ENCODE measurements at regions not wholly inside any gene's neighbourhood (a gene's known extent, or its start where the extent isn't known, plus 50 kb on each side); places are given as distances from the start of the nearest gene placed in this dataset.

DNA sequence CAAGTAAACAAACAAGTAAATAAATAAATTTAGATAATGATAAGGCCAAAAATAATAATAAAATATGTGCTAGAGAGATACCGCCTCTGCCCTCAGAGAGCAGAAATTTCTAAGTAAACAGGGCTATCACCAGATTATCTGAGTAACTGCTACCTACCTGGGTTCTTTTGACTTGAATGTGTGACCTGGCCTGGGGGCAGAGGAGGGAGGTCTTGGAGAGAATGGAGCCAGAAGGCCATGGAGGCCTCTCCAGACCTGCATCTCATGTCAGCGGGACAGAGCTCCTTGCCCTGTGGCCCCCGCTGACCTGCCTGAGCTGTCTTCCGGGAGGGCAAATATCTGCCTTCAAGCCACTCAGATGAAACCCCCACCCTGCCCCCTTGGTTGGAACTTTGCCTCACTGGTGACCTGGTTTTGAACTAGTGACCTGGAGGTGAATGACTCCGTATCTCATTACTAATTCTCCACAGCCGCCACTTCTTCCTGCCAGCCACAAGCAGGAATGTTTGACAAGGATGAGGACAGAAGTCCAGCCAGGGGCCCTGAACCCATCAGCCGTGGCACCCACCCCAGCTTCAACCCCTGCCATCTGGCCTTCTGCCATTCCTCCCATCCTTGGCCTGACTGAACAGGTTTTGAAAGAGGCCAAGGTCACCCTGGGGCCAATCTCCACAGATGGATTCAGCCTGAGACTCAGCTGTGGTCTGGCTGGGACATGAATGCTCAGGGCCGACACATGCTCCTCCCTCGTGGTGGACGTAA, 86.8 kb upstream of the PARP11 start:
- Histone ChIP-seq H4K20me1 (ENCODE audit: insufficient read depth) (no peaks in the 10 kb centered on the region), H3K9ac (ENCODE audit: low read length) (no peak overlapping the region), H3K4me2 (ENCODE audit: low read length) (no peak overlapping the region), H3K27ac (ENCODE audit: low read depth, low read length) (no peak overlapping the region), H3K79me2 (ENCODE audit: insufficient read depth, low read length) (no peaks in the 10 kb centered on the region), H3K27me3 (ENCODE audit: insufficient read depth, low read length) (peaks cover 19% of the 10 kb centered on the region), H2AFZ (ENCODE audit: low read depth, low read length, poor library complexity, severe bottlenecking) (no peak overlapping the region), H3K4me1 (ENCODE audit: control insufficient read depth in 1 of 2, insufficient read depth in 2 of 2, low read length in 2 of 2) (no peaks in the 10 kb centered on the region), H3K9me2 (ENCODE audit: insufficient read depth) (no peaks in the 10 kb centered on the region), H3K9me3 (ENCODE audit: control insufficient read depth in 1 of 2, insufficient read depth in 1 of 2, low read depth in 1 of 2, low read length in 2 of 2) (no peaks in the 10 kb centered on the region), H3K4me3 (replicated peaks in 1 of 2; ENCODE audit: low read depth in 1 of 2, low read length in 2 of 2) (no peak overlapping the region), H3K36me3 (ENCODE audit: control insufficient read depth in 1 of 2, insufficient read depth in 2 of 2, low read length in 2 of 2) (no peaks in the 10 kb centered on the region)
- ChIA-PET POLR2A (no interaction called here), RAD21 (ENCODE audit: low non-redundant PET in 1 of 2, low total read pairs in 2 of 2, uncharacterized antibody in 2 of 2, unreplicated experiment in 2 of 2) (no interaction called here), CTCF (no interaction called here)
- DNase-seq (ENCODE audit: low read depth, low spot score): no peak
- TF ChIP-seq EZH2 (IDR thresholded peaks at IDR 0.05): no peak
- no peak for TF ChIP-seq SRF (IDR thresholded peaks at IDR 0.05; ENCODE audit: low read depth)
- TF ChIP-seq TCF7L2 (IDR thresholded peaks at IDR 0.05; ENCODE audit: borderline replicate concordance, extremely low read depth, insufficient read depth, insufficient read length): no peak
- TF ChIP-seq RAD21 (IDR thresholded peaks at IDR 0.05; ENCODE audit: low read depth): no peak
- TF ChIP-seq, protein P1, sequence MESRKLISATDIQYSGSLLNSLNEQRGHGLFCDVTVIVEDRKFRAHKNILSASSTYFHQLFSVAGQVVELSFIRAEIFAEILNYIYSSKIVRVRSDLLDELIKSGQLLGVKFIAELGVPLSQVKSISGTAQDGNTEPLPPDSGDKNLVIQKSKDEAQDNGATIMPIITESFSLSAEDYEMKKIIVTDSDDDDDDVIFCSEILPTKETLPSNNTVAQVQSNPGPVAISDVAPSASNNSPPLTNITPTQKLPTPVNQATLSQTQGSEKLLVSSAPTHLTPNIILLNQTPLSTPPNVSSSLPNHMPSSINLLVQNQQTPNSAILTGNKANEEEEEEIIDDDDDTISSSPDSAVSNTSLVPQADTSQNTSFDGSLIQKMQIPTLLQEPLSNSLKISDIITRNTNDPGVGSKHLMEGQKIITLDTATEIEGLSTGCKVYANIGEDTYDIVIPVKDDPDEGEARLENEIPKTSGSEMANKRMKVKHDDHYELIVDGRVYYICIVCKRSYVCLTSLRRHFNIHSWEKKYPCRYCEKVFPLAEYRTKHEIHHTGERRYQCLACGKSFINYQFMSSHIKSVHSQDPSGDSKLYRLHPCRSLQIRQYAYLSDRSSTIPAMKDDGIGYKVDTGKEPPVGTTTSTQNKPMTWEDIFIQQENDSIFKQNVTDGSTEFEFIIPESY (IDR thresholded peaks at IDR 0.05; ENCODE audit: extremely low read depth, insufficient replicate concordance, low read length): no peak
- no peak for TF ChIP-seq ELF1 (IDR thresholded peaks at IDR 0.05; ENCODE audit: borderline replicate concordance, low read depth)
- TF ChIP-seq YY1 (IDR thresholded peaks at IDR 0.05; ENCODE audit: extremely low read depth, insufficient replicate concordance, low read depth, low read length): no peak
- no peak for TF ChIP-seq FOSL1 (IDR thresholded peaks at IDR 0.05; ENCODE audit: low read depth)
- TF ChIP-seq, protein P2, sequence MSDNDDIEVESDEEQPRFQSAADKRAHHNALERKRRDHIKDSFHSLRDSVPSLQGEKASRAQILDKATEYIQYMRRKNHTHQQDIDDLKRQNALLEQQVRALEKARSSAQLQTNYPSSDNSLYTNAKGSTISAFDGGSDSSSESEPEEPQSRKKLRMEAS (IDR thresholded peaks at IDR 0.05): no peak
- TF ChIP-seq, protein P3, sequence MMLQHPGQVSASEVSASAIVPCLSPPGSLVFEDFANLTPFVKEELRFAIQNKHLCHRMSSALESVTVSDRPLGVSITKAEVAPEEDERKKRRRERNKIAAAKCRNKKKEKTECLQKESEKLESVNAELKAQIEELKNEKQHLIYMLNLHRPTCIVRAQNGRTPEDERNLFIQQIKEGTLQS (IDR thresholded peaks at IDR 0.05): no peak
- TF ChIP-seq, protein P4, sequence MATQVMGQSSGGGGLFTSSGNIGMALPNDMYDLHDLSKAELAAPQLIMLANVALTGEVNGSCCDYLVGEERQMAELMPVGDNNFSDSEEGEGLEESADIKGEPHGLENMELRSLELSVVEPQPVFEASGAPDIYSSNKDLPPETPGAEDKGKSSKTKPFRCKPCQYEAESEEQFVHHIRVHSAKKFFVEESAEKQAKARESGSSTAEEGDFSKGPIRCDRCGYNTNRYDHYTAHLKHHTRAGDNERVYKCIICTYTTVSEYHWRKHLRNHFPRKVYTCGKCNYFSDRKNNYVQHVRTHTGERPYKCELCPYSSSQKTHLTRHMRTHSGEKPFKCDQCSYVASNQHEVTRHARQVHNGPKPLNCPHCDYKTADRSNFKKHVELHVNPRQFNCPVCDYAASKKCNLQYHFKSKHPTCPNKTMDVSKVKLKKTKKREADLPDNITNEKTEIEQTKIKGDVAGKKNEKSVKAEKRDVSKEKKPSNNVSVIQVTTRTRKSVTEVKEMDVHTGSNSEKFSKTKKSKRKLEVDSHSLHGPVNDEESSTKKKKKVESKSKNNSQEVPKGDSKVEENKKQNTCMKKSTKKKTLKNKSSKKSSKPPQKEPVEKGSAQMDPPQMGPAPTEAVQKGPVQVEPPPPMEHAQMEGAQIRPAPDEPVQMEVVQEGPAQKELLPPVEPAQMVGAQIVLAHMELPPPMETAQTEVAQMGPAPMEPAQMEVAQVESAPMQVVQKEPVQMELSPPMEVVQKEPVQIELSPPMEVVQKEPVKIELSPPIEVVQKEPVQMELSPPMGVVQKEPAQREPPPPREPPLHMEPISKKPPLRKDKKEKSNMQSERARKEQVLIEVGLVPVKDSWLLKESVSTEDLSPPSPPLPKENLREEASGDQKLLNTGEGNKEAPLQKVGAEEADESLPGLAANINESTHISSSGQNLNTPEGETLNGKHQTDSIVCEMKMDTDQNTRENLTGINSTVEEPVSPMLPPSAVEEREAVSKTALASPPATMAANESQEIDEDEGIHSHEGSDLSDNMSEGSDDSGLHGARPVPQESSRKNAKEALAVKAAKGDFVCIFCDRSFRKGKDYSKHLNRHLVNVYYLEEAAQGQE (IDR thresholded peaks at IDR 0.05; ENCODE audit: low read depth): no peak
- TF ChIP-seq EZH2phosphoT487 (IDR thresholded peaks at IDR 0.05; ENCODE audit: borderline replicate concordance): no peak
- TF ChIP-seq, protein P5, sequence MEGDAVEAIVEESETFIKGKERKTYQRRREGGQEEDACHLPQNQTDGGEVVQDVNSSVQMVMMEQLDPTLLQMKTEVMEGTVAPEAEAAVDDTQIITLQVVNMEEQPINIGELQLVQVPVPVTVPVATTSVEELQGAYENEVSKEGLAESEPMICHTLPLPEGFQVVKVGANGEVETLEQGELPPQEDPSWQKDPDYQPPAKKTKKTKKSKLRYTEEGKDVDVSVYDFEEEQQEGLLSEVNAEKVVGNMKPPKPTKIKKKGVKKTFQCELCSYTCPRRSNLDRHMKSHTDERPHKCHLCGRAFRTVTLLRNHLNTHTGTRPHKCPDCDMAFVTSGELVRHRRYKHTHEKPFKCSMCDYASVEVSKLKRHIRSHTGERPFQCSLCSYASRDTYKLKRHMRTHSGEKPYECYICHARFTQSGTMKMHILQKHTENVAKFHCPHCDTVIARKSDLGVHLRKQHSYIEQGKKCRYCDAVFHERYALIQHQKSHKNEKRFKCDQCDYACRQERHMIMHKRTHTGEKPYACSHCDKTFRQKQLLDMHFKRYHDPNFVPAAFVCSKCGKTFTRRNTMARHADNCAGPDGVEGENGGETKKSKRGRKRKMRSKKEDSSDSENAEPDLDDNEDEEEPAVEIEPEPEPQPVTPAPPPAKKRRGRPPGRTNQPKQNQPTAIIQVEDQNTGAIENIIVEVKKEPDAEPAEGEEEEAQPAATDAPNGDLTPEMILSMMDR (IDR thresholded peaks at IDR 0.05 in 2 of 3, conservative IDR thresholded peaks at IDR 0.05 in 1 of 3; ENCODE audit: borderline replicate concordance in 1 of 3, insufficient read depth in 1 of 3, low read depth in 2 of 3, low read length in 2 of 3): no peak
- no peak for TF ChIP-seq SIN3A (IDR thresholded peaks at IDR 0.05; ENCODE audit: low read depth)
- no peak for TF ChIP-seq CBX3 (IDR thresholded peaks at IDR 0.05; ENCODE audit: low read depth)
- TF ChIP-seq ZFX (IDR thresholded peaks at IDR 0.05): no peak
- no peak for TF ChIP-seq ZNF274 (IDR thresholded peaks at IDR 0.05; ENCODE audit: low read depth, low read length)
- no peak for TF ChIP-seq POLR2A (IDR thresholded peaks at IDR 0.05; ENCODE audit: borderline replicate concordance, extremely low read depth, insufficient read depth, insufficient read length)
- no peak for TF ChIP-seq EGR1 (IDR thresholded peaks at IDR 0.05; ENCODE audit: low read depth)
- BruUV-seq (replicated peaks): no TSS peak
- ATAC-seq: no peak
- intact Hi-C loops (cut with micrococcal nuclease): no loop called here

All from HCT116 (cell line).